GM19043 (cell line): ENCODE measurements at regions not wholly inside any gene's neighbourhood (a gene's known extent, or its start where the extent isn't known, plus 50 kb on each side); places are given as distances from the start of the nearest gene placed in this dataset.

Experiments
- ATAC-seq: cut with Tn5 transposase; IDR thresholded peaks from one replicate; pipeline ENCODE4 v1.9.1; 2021; ENCODE audit warnings: low read depth; ENCODE audit not compliant: unreplicated experiment

- ATAC-seq: no peak
These were observed 155.0 kb downstream of the SETD4 start for GRCh38 chr21:35905096-35905962.

GRCh38 chr21:35900539-35900938, 159.8 kb downstream of the SETD4 start:
- no peak for ATAC-seq

- no peak for ATAC-seq
These were observed 164.3 kb downstream of the SETD4 start for GRCh38 chr21:35896060-35896459.

GRCh38 chr21:35895598-35895997, 164.7 kb downstream of the SETD4 start:
- ATAC-seq: no peak

- no peak for ATAC-seq
These were observed 167.2 kb downstream of the SETD4 start for GRCh38 chr21:35893156-35893555.

- ATAC-seq: no peak
These were observed 173.4 kb downstream of the SETD4 start for GRCh38 chr21:35886887-35887286.

- no peak for ATAC-seq
These were observed 174.3 kb downstream of the SETD4 start for GRCh38 chr21:35885942-35886541.

GRCh38 chr21:35882791-35883240, 177.5 kb downstream of the SETD4 start:
- no peak for ATAC-seq

- no peak for ATAC-seq
These were observed 186.9 kb downstream of the SETD4 start for GRCh38 chr21:35873441-35873840.

GRCh38 chr21:35871906-35872305, 188.4 kb downstream of the SETD4 start:
- no peak for ATAC-seq

GRCh38 chr21:35868869-35869223, 191.5 kb downstream of the SETD4 start:
- no peak for ATAC-seq

GRCh38 chr21:35868005-35868868, 192.1 kb downstream of the SETD4 start:
- ATAC-seq: no peak

- no peak for ATAC-seq
These were observed 196.3 kb downstream of the SETD4 start for GRCh38 chr21:35864039-35864438.

- no peak for ATAC-seq
These were observed 197.4 kb downstream of the SETD4 start for GRCh38 chr21:35862969-35863368.

- no peak for ATAC-seq
These were observed 198.7 kb downstream of the SETD4 start for GRCh38 chr21:35861661-35862060.

- ATAC-seq: no peak
These were observed 200.0 kb downstream of the SETD4 start for GRCh38 chr21:35860189-35860869.

- ATAC-seq: no peak
These were observed 200.6 kb downstream of the SETD4 start for GRCh38 chr21:35859677-35860076.

- no peak for ATAC-seq
These were observed 203.2 kb downstream of the SETD4 start for GRCh38 chr21:35857095-35857494.

GRCh38 chr21:35855484-35855883, 204.8 kb downstream of the SETD4 start:
- no peak for ATAC-seq

- no peak for ATAC-seq
These were observed 206.0 kb downstream of the SETD4 start for GRCh38 chr21:35854281-35854680.
